Lower leg skin (tissue), 3 donors: ENCODE measurements at regions not wholly inside any gene's neighbourhood (a gene's known extent, or its start where the extent isn't known, plus 50 kb on each side); places are given as distances from the start of the nearest gene placed in this dataset.

Experiments
- CTCF ChIP-seq, 3 donors: fragments of 450-650 bp; IDR thresholded peaks; one replicate each; pipeline ENCODE4 v1.5.1; 2016; ENCODE audit warnings: antibody characterized with exemption in 3 of 3, mild to moderate bottlenecking in 3 of 3, moderate library complexity in 2 of 3
- POLR2A ChIP-seq, 2 donors: fragments of 450-650 bp; IDR thresholded peaks; one replicate each; pipeline ENCODE4 v1.6.1; 2016 to 2017; ENCODE audit warnings: antibody characterized with exemption in 2 of 2, mild to moderate bottlenecking in 1 of 2, moderate library complexity in 1 of 2

GRCh38 chr13:39886336-39886735, 230.9 kb downstream of the COG6 start:
- TF ChIP-seq CTCF (IDR thresholded peaks at IDR 0.05) (no peak), POLR2A (IDR thresholded peaks at IDR 0.05) (no peak)
